Astrocyte (in vitro differentiated cells and primary cell): ENCODE measurements at regions not wholly inside any gene's neighbourhood (a gene's known extent, or its start where the extent isn't known, plus 50 kb on each side); places are given as distances from the start of the nearest gene placed in this dataset.

Experiments
- CTCF ChIP-seq: IDR thresholded peaks from 2 replicates; pipeline ENCODE4 v1.5.1; 2011; ENCODE audit warnings: low read depth, mild to moderate bottlenecking, inconsistent platforms, low read length, moderate library complexity; ENCODE audit not compliant: insufficient read depth
- EZH2 ChIP-seq: IDR thresholded peaks from 2 replicates; pipeline ENCODE4 v1.6.1; 2012; ENCODE audit warnings: mild to moderate bottlenecking, low read length, inconsistent platforms; ENCODE audit not compliant: insufficient read depth

DNA sequence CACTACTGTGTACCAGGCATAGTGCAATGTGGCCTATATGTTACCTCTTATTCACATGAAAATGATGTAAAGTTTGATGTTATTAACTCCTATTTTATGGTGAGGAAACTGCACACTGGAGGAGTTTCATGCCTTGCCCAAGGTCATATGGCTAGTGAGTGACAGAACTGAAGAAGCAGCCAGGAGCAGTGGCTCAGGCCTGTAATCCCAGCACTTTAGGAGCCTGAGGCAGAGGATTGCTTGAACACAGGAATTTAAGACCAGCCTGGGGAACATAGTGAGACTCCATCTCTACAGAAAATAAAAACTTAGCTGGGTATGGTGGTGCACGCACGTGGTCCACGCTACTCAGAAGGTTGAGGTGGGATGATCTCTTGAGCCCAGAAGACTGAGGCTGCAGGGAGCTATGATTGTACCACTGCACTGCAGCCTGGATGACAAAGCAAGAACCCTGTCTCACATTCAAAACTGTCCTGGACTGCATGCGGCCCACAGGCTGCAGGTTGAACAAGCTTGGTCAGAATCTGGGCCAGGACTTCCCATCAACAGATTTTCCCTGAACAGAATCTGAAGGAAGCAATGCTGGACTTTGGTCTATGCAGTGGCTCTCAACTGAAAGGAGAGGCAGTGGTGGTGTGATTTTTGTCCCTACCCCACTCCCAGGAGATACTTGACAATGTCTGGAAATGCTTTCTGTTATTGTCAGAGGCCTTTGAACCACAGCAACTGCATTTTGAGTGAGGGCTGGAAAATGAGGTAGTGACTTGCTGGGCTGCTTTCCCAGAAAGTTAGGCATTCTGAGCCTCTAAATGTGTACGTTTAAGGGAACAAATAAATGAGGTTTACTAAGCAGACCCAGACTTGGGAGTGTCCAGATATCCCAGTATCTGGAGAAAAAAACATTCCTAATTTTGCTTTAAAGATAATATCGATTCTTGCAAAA lies 479.5 kb downstream of the TMEM114 start:
- TF ChIP-seq CTCF (no peak), EZH2 (no peak)
